Keratinocyte (primary cell): ENCODE measurements at regions not wholly inside any gene's neighbourhood (a gene's known extent, or its start where the extent isn't known, plus 50 kb on each side); places are given as distances from the start of the nearest gene placed in this dataset.

Source experiments
- DNase-seq: peaks from one replicate; pipeline ENCODE4 v3.0.0-alpha.2; 2011; ENCODE audit warnings: low read depth, missing footprints, low spot score
- FAIRE-seq: peaks from 2 replicates; lab custom pipeline; 2011; peaks lifted over from hg19 to GRCh38; lab: Jason Lieb, UNC
- H2AFZ ChIP-seq: 2 replicates; pipeline ENCODE4 v1.6.0; 2012; ENCODE audit warnings: low read length, control low read depth, inconsistent platforms; ENCODE audit not compliant: control insufficient read depth
- H3K27ac ChIP-seq: 2 replicates; pipeline ENCODE4 v1.5.1; 2011; ENCODE audit warnings: low read length; ENCODE audit not compliant: control insufficient read depth, insufficient read depth
- H3K27me3 ChIP-seq: 3 replicates; pipeline ENCODE4 v1.6.0; 2011; ENCODE audit warnings: low read length; ENCODE audit not compliant: control insufficient read depth, insufficient read depth; ENCODE audit errors: extremely low read depth
- H3K36me3 ChIP-seq, 2 experiments: 2 replicates in 1 of 2; 3 replicates in 1 of 2; pipeline ENCODE4 v1.5.1; 2011; ENCODE audit warnings: low read length in 2 of 2, mild to moderate bottlenecking in 1 of 2; ENCODE audit not compliant: control insufficient read depth in 2 of 2, insufficient read depth in 2 of 2; ENCODE audit errors: extremely low read depth in 1 of 2
- H3K4me1 ChIP-seq: 3 replicates; pipeline ENCODE4 v1.5.1; 2011; ENCODE audit warnings: low read length; ENCODE audit not compliant: control insufficient read depth, insufficient read depth; ENCODE audit errors: extremely low read depth
- H3K4me2 ChIP-seq: 3 replicates; pipeline ENCODE4 v1.6.0; 2011; ENCODE audit warnings: low read depth, low read length; ENCODE audit not compliant: control insufficient read depth, insufficient read depth; ENCODE audit errors: extremely low read depth
- H3K4me3 ChIP-seq, 3 experiments: fragments of 200-600 bp in 1 of 3; sonication (generic) in 1 of 3; 2 replicates in 2 of 3; 3 replicates in 1 of 3; pipeline ENCODE4 v1.5.1; 2011 to 2016; ENCODE audit warnings: low read length in 3 of 3, mild to moderate bottlenecking in 3 of 3, control low read depth in 2 of 3, inconsistent platforms in 1 of 3, low read depth in 1 of 3, mixed read lengths in 1 of 3, mixed run types in 1 of 3, moderate library complexity in 1 of 3; ENCODE audit not compliant: control insufficient read depth in 2 of 3, insufficient read depth in 2 of 3; ENCODE audit errors: extremely low read depth in 1 of 3
- H3K79me2 ChIP-seq: 2 replicates; pipeline ENCODE4 v1.6.0; 2012; ENCODE audit warnings: low read length; ENCODE audit not compliant: control insufficient read depth, insufficient read depth
- H3K9ac ChIP-seq: 3 replicates; pipeline ENCODE4 v1.6.0; 2011; ENCODE audit warnings: low read length; ENCODE audit not compliant: control insufficient read depth, insufficient read depth; ENCODE audit errors: extremely low read depth
- H3K9me1 ChIP-seq: 3 replicates; pipeline ENCODE4 v1.6.0; 2011; ENCODE audit warnings: low read length; ENCODE audit not compliant: control insufficient read depth, insufficient read depth; ENCODE audit errors: extremely low read depth
- H3K9me3 ChIP-seq: 2 replicates; pipeline ENCODE4 v1.5.1; 2012; ENCODE audit warnings: low read depth, low read length; ENCODE audit not compliant: control insufficient read depth
- H4K20me1 ChIP-seq: 3 replicates; pipeline ENCODE4 v1.6.0; 2011; ENCODE audit warnings: low read length; ENCODE audit not compliant: control insufficient read depth, insufficient read depth; ENCODE audit errors: extremely low read depth
- CTCF ChIP-seq, 3 experiments: IDR thresholded peaks in 1 of 3; conservative IDR thresholded peaks in 1 of 3; optimal IDR thresholded peaks in 1 of 3; 2 replicates in 2 of 3; 3 replicates in 1 of 3; pipeline versions ENCODE3 to v1.5.1; 2011; ENCODE audit warnings: low read length in 3 of 3, mild to moderate bottlenecking in 3 of 3, moderate library complexity in 2 of 3, control low read depth in 1 of 3, inconsistent platforms in 1 of 3; ENCODE audit not compliant: insufficient read depth in 2 of 3; ENCODE audit errors: extremely low read depth in 1 of 3
- EZH2 ChIP-seq: IDR thresholded peaks from one replicate; pipeline ENCODE4 v1.6.1; 2012; ENCODE audit warnings: inconsistent platforms, mild to moderate bottlenecking, low read length, moderate library complexity
- dilution Hi-C: fragments of 300-500 bp; cut with MboI; formaldehyde crosslinking; loops from one replicate; pipeline ENCODE4 v1.7.0; 2020; ENCODE audit warnings: low sequenced_read_pairs; ENCODE audit not compliant: extremely low pct_ligation_motif_present

- Histone ChIP-seq H3K27me3 (no peaks in the 10 kb centered on the region), H4K20me1 (no peaks in the 10 kb centered on the region), H3K4me1 (no peaks in the 10 kb centered on the region), H3K9ac (no peak overlapping the region), H3K4me3 (no peak overlapping the region), H3K4me2 (no peak overlapping the region), H3K9me1 (no peaks in the 10 kb centered on the region), H3K9me3 (no peaks in the 10 kb centered on the region), H3K36me3 (no peaks in the 10 kb centered on the region), H3K27ac (no peak overlapping the region), H2AFZ (no peak overlapping the region), H3K79me2 (no peaks in the 10 kb centered on the region)
- DNase-seq (no peak), FAIRE-seq (no peak)
- TF ChIP-seq CTCF (optimal IDR thresholded peaks at IDR 0.05 in 1 of 3, IDR thresholded peaks at IDR 0.05 in 1 of 3, conservative IDR thresholded peaks at IDR 0.05 in 1 of 3; ENCODE audit: extremely low read depth in 1 of 3, insufficient read depth in 2 of 3, low read length in 3 of 3) (no peak), EZH2 (no peak)
- dilution Hi-C loops = no loop called here
These were observed 436.4 kb upstream of the PKN2 start for GRCh38 chr1:88247666-88248065.

GRCh38 chr1:88250915-88251314, 433.2 kb upstream of the PKN2 start:
- Histone ChIP-seq H3K9ac (no peak overlapping the region), H3K79me2 (no peaks in the 10 kb centered on the region), H3K27ac (no peak overlapping the region), H3K27me3 (no peaks in the 10 kb centered on the region), H3K9me1 (no peaks in the 10 kb centered on the region), H3K36me3 (no peaks in the 10 kb centered on the region), H3K4me2 (no peak overlapping the region), H3K4me1 (no peaks in the 10 kb centered on the region), H2AFZ (no peak overlapping the region), H3K4me3 (no peak overlapping the region), H3K9me3 (no peaks in the 10 kb centered on the region), H4K20me1 (no peaks in the 10 kb centered on the region)
- dilution Hi-C loops = no loop called here
- TF ChIP-seq EZH2 (no peak), CTCF (optimal IDR thresholded peaks at IDR 0.05 in 1 of 3, IDR thresholded peaks at IDR 0.05 in 1 of 3, conservative IDR thresholded peaks at IDR 0.05 in 1 of 3; ENCODE audit: extremely low read depth in 1 of 3, insufficient read depth in 2 of 3, low read length in 3 of 3) (no peak)
- DNase-seq (no peak), FAIRE-seq (no peak)
